Esophagus squamous epithelium (tissue), 4 donors: ENCODE measurements at regions not wholly inside any gene's neighbourhood (a gene's known extent, or its start where the extent isn't known, plus 50 kb on each side); places are given as distances from the start of the nearest gene placed in this dataset.

Experiments used
- CTCF ChIP-seq, 6 experiments: fragments of 450-650 bp in 4 of 6; fragments of 200-600 bp in 2 of 6; sonication (generic) in 2 of 6; IDR thresholded peaks; one replicate each; pipeline ENCODE4 v1.5.1; 2016 to 2019; ENCODE audit warnings: antibody characterized with exemption in 6 of 6, mild to moderate bottlenecking in 4 of 6, moderate library complexity in 4 of 6
- POLR2A ChIP-seq, 4 donors: fragments of 450-650 bp; IDR thresholded peaks; one replicate each; pipeline ENCODE4 v1.6.1; 2017; ENCODE audit warnings: antibody characterized with exemption in 4 of 4, mild to moderate bottlenecking in 4 of 4, moderate library complexity in 3 of 4

GRCh38 chr7:134372858-134373257 lies 56.1 kb upstream of the SLC35B4 start:
- TF ChIP-seq POLR2A (IDR thresholded peaks at IDR 0.05) (no peak), CTCF (IDR thresholded peaks at IDR 0.05) (no peak)
